ENCODE measurements at regions not wholly inside any gene's neighbourhood (a gene's known extent, or its start where the extent isn't known, plus 50 kb on each side); places are given as distances from the start of the nearest gene placed in this dataset.

DNA sequence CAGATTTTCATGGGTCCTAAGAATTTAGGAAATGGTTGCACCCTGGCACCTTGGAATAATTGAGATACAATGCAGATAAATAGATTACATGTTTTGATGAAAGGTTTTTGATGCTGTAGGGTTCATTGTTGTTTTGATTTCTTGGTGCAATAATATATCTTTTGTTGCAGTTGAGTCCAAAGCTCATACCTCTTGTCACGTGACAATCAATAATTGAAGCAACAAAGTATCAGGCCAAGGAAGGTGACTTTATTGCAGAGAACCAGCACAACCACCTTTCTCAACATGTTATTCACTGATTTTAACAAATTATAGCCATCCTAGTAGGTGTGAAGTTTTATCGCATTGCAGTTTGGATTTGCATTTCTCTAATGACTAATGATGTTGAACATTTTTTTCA is 285.5 kb upstream of the SLCO3A1 start:
- no peak for DNase-seq
- H3K9me3 ChIP-seq, result no peaks in the 10 kb centered on the region
- H3K36me3 ChIP-seq, result no peaks in the 10 kb centered on the region
- TF ChIP-seq, protein P1, sequence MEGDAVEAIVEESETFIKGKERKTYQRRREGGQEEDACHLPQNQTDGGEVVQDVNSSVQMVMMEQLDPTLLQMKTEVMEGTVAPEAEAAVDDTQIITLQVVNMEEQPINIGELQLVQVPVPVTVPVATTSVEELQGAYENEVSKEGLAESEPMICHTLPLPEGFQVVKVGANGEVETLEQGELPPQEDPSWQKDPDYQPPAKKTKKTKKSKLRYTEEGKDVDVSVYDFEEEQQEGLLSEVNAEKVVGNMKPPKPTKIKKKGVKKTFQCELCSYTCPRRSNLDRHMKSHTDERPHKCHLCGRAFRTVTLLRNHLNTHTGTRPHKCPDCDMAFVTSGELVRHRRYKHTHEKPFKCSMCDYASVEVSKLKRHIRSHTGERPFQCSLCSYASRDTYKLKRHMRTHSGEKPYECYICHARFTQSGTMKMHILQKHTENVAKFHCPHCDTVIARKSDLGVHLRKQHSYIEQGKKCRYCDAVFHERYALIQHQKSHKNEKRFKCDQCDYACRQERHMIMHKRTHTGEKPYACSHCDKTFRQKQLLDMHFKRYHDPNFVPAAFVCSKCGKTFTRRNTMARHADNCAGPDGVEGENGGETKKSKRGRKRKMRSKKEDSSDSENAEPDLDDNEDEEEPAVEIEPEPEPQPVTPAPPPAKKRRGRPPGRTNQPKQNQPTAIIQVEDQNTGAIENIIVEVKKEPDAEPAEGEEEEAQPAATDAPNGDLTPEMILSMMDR (IDR thresholded peaks at IDR 0.05; ENCODE audit: low read depth, low read length), result no peak
- no peaks in the 10 kb centered on the region for H3K27me3 ChIP-seq
- no peak overlapping the region for H3K4me3 ChIP-seq (ENCODE audit: low read depth, low read length)
- H3K4me1 ChIP-seq, result no peaks in the 10 kb centered on the region

DNA sequence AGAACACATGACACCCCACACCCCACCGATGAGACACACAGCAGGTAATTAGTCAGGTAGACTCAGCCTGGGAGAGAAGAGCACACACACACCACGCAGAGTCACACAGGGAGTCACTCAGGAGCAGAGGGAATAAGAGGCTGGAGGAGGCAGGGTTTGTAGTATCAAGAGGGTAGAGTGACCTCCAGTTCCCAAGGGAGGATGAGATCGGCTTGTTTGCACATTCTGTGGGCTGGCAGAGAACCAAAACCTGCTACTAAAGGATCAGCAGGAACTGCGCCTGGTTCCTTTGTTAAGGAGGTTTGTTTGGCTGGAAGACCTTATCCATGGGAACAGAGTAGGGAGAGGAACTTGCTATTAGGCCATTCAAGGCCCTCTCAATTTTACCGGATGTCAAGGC is 281.4 kb upstream of the SLCO3A1 start:
- DNase-seq, result peak; percentile 78
- TF ChIP-seq, protein P1 (IDR thresholded peaks at IDR 0.05; ENCODE audit: low read depth, low read length), result no peak
- no peak overlapping the region for H3K4me3 ChIP-seq (ENCODE audit: low read depth, low read length)
- H3K9me3 ChIP-seq, result no peaks in the 10 kb centered on the region
- no peaks in the 10 kb centered on the region for H3K4me1 ChIP-seq
- H3K36me3 ChIP-seq, result no peaks in the 10 kb centered on the region
- H3K27me3 ChIP-seq, result no peaks in the 10 kb centered on the region

DNA sequence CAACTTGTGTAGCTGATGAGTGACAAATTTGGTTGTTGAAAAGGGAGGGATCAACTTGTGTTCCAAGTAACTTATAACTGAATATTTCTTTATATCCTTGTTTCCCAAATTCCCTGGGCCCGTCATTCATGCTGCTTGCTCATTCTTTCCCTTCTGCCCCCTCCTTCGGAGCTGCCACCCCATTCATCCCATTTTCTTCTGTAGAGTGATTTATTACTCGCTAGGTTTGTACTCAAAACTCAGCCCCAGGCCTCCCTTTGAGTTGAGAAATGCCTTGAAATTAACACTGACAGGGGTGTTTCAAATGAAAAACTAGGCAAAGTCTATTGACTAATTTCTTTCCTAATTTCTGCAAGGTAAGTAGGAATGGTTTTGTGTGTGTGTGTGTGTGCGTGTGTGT is 277.4 kb upstream of the SLCO3A1 start:
- Histone ChIP-seq H3K4me3 (ENCODE audit: low read depth, low read length) (no peak overlapping the region), H3K9me3 (no peaks in the 10 kb centered on the region), H3K36me3 (no peaks in the 10 kb centered on the region), H3K4me1 (no peaks in the 10 kb centered on the region), H3K27me3 (no peaks in the 10 kb centered on the region)
- DNase-seq, result no peak
- TF ChIP-seq, protein P1 (IDR thresholded peaks at IDR 0.05; ENCODE audit: low read depth, low read length), result no peak

DNA sequence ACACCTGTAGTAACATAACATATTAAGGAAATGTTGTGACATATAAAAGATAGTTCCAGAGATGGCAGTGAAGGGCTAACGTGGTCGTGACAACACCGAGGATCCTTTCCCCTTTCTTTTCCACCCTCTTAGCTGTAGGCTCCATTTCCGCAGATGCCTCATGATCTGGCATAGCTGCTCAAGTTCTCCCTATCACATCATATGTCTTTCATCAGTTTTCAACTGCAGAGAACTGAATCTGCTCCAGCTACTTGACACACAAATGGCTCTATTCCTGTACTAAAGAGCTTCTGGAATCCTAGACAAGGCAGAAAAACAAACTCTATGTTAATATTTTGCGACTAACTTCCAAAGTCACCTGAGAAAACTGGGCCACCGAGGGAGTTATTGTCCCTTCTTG is 275.0 kb upstream of the SLCO3A1 start:
- TF ChIP-seq, protein P1 (IDR thresholded peaks at IDR 0.05; ENCODE audit: low read depth, low read length), result no peak
- H3K36me3 ChIP-seq, result no peaks in the 10 kb centered on the region
- H3K4me3 ChIP-seq (ENCODE audit: low read depth, low read length), result no peak overlapping the region
- H3K9me3 ChIP-seq, result no peaks in the 10 kb centered on the region
- H3K27me3 ChIP-seq, result no peaks in the 10 kb centered on the region
- DNase-seq, result no peak
- H3K4me1 ChIP-seq, result no peaks in the 10 kb centered on the region

DNA sequence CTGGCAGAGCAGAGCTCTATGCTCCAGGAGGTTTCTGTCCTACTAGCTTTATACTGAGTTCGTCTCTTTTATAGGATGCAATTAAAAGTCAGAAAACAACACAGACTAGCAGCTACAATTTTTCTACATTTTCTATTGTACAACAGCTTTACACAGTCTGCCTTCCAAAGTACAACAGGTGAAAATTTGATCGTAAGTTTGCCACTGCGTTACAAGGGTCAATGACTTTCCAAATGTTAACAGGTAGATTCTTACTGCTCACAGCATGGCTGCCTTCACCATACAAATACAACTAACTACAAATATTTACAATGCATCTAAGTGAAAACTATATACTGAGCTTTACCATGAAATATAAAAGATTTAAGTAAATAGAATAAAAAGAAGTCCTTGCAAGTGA is 268.6 kb upstream of the SLCO3A1 start:
- no peak for DNase-seq
- H3K4me1 ChIP-seq, result no peaks in the 10 kb centered on the region
- H3K9me3 ChIP-seq, result no peaks in the 10 kb centered on the region
- TF ChIP-seq, protein P1 (IDR thresholded peaks at IDR 0.05; ENCODE audit: low read depth, low read length), result no peak
- no peaks in the 10 kb centered on the region for H3K36me3 ChIP-seq
- H3K27me3 ChIP-seq, result no peaks in the 10 kb centered on the region
- H3K4me3 ChIP-seq (ENCODE audit: low read depth, low read length), result no peak overlapping the region

DNA sequence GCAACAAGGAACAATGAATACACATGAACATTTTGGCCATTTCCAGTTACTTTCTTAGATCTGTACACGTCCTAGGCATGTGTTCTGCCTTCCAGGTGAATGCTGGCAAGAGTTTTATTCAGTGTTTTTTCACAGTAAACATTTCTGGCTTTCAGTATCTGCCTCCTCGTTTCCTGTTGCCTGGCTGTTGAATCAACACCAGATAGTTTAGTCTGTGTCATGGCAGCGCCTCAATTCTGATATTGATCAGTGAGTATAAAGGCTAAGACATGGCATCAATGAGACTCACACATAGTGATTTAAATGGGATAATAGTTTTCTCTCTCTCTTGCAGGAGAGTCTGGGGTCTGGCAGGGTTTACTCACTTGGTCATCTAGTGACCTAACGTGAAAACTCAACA is 266.9 kb upstream of the SLCO3A1 start:
- no peaks in the 10 kb centered on the region for H3K36me3 ChIP-seq
- DNase-seq, result no peak
- no peaks in the 10 kb centered on the region for H3K4me1 ChIP-seq
- no peaks in the 10 kb centered on the region for H3K9me3 ChIP-seq
- TF ChIP-seq, protein P1 (IDR thresholded peaks at IDR 0.05; ENCODE audit: low read depth, low read length), result no peak
- H3K27me3 ChIP-seq, result no peaks in the 10 kb centered on the region
- no peak overlapping the region for H3K4me3 ChIP-seq (ENCODE audit: low read depth, low read length)
